ENCODE measurements at regions not wholly inside any gene's neighbourhood (a gene's known extent, or its start where the extent isn't known, plus 50 kb on each side); places are given as distances from the start of the nearest gene placed in this dataset.

DNA sequence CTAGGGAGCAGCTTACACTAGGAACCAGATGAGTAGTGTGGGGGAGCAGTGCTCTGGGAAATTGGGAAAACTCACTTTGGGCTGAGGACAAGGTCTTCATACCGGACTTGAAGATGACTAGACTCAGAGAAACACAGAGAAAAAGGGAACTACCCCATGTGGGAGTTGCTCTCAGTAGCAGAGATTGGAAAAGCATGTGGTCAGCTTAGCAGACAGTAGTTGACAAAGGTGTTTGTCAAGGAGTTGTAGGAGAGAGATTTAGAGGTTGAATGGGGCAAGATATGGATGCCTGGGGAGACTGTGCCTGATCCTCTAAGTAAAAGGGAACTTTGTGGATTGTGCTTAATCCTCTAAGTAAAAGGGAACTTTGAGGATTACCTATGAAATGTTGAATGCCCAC is 194.5 kb upstream of the COX10 start:
- no TSS peak for BruUV-seq (replicated peaks)
- CTCF ChIA-PET, result no interaction called here
- no peaks in the 10 kb centered on the region for H3K4me1 ChIP-seq (ENCODE audit: control insufficient read depth, insufficient read depth, low read length)
- H3K4me3 ChIP-seq (ENCODE audit: low read depth in 2 of 2, low read length in 2 of 2), result no peak overlapping the region
- no peaks in the 10 kb centered on the region for H3K36me3 ChIP-seq (ENCODE audit: control insufficient read depth, insufficient read depth, low read length)
- no peak for ATAC-seq
- POLR2A ChIA-PET, result no interaction called here
- no peaks in the 10 kb centered on the region for H3K27me3 ChIP-seq (ENCODE audit: control insufficient read depth, insufficient read depth, low read length)
- in situ Hi-C loops (cut with HindIII; ENCODE audit: low pct_unique_long_range_greater_than_20kb, low sequenced_read_pairs), result no loop called here
- no peak for DNase-seq (ENCODE audit: low read depth, low spot score)
- no peaks in the 10 kb centered on the region for H3K9me3 ChIP-seq (ENCODE audit: control insufficient read depth, insufficient read depth, low read depth, low read length)
- TF ChIP-seq POLR2AphosphoS5 (IDR thresholded peaks at IDR 0.05; ENCODE audit: low read depth, low read length), result no peak
- no peak for TF ChIP-seq TCF7L2 (IDR thresholded peaks at IDR 0.05; ENCODE audit: low read depth, low read length)
- TF ChIP-seq SIN3A (IDR thresholded peaks at IDR 0.05; ENCODE audit: borderline replicate concordance, insufficient read depth, low read depth, low read length), result no peak
- TF ChIP-seq, protein P1, sequence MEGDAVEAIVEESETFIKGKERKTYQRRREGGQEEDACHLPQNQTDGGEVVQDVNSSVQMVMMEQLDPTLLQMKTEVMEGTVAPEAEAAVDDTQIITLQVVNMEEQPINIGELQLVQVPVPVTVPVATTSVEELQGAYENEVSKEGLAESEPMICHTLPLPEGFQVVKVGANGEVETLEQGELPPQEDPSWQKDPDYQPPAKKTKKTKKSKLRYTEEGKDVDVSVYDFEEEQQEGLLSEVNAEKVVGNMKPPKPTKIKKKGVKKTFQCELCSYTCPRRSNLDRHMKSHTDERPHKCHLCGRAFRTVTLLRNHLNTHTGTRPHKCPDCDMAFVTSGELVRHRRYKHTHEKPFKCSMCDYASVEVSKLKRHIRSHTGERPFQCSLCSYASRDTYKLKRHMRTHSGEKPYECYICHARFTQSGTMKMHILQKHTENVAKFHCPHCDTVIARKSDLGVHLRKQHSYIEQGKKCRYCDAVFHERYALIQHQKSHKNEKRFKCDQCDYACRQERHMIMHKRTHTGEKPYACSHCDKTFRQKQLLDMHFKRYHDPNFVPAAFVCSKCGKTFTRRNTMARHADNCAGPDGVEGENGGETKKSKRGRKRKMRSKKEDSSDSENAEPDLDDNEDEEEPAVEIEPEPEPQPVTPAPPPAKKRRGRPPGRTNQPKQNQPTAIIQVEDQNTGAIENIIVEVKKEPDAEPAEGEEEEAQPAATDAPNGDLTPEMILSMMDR (IDR thresholded peaks at IDR 0.05), result no peak
- TF ChIP-seq, protein P2, sequence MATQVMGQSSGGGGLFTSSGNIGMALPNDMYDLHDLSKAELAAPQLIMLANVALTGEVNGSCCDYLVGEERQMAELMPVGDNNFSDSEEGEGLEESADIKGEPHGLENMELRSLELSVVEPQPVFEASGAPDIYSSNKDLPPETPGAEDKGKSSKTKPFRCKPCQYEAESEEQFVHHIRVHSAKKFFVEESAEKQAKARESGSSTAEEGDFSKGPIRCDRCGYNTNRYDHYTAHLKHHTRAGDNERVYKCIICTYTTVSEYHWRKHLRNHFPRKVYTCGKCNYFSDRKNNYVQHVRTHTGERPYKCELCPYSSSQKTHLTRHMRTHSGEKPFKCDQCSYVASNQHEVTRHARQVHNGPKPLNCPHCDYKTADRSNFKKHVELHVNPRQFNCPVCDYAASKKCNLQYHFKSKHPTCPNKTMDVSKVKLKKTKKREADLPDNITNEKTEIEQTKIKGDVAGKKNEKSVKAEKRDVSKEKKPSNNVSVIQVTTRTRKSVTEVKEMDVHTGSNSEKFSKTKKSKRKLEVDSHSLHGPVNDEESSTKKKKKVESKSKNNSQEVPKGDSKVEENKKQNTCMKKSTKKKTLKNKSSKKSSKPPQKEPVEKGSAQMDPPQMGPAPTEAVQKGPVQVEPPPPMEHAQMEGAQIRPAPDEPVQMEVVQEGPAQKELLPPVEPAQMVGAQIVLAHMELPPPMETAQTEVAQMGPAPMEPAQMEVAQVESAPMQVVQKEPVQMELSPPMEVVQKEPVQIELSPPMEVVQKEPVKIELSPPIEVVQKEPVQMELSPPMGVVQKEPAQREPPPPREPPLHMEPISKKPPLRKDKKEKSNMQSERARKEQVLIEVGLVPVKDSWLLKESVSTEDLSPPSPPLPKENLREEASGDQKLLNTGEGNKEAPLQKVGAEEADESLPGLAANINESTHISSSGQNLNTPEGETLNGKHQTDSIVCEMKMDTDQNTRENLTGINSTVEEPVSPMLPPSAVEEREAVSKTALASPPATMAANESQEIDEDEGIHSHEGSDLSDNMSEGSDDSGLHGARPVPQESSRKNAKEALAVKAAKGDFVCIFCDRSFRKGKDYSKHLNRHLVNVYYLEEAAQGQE (IDR thresholded peaks at IDR 0.05; ENCODE audit: insufficient read depth in 1 of 2, low read depth in 2 of 2, low read length in 1 of 2), result no peak
- intact Hi-C loops (cut with micrococcal nuclease; ENCODE audit: unreplicated experiment), result no loop called here
- no peak overlapping the region for H3K27ac ChIP-seq (ENCODE audit: low read length)

DNA sequence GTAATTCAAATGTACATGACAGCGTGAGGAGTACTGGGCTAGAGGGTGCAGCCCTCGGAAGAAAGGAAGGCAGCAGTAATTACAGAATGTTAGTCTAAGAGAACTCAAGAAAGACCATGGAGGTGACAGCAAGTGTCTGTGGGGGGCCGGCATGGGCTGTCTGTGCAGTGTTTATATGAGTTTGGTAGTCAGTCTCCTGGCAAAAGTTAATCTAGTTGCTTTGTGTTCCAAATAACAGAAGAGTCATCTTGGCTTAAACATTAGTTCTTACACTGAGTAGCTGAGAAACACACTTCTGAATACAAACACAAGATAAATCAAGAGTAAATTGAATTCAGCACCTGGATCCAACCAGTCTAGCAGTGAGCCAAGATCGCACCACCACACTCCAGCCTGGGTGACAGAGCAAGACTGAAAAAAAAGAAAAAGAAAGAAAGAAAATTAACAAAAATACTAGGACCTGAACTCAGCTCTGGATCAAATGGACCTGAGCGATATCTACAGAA is 189.3 kb upstream of the COX10 start:
- ATAC-seq (no peak), DNase-seq (ENCODE audit: low read depth, low spot score) (no peak)
- Histone ChIP-seq H3K27me3 (ENCODE audit: control insufficient read depth, insufficient read depth, low read length) (no peaks in the 10 kb centered on the region), H3K9me3 (ENCODE audit: control insufficient read depth, insufficient read depth, low read depth, low read length) (no peaks in the 10 kb centered on the region), H3K27ac (ENCODE audit: low read length) (no peak overlapping the region), H3K36me3 (ENCODE audit: control insufficient read depth, insufficient read depth, low read length) (no peaks in the 10 kb centered on the region), H3K4me1 (ENCODE audit: control insufficient read depth, insufficient read depth, low read length) (no peaks in the 10 kb centered on the region), H3K4me3 (ENCODE audit: low read depth in 2 of 2, low read length in 2 of 2) (no peak overlapping the region)
- BruUV-seq (replicated peaks), result no TSS peak
- intact Hi-C loops (cut with micrococcal nuclease; ENCODE audit: unreplicated experiment), result no loop called here
- ChIA-PET CTCF (no interaction called here), POLR2A (no interaction called here)
- in situ Hi-C loops (cut with HindIII; ENCODE audit: low pct_unique_long_range_greater_than_20kb, low sequenced_read_pairs), result no loop called here
- no peak for TF ChIP-seq SIN3A (IDR thresholded peaks at IDR 0.05; ENCODE audit: borderline replicate concordance, insufficient read depth, low read depth, low read length)
- TF ChIP-seq, protein P2 (IDR thresholded peaks at IDR 0.05; ENCODE audit: insufficient read depth in 1 of 2, low read depth in 2 of 2, low read length in 1 of 2), result no peak
- no peak for TF ChIP-seq POLR2AphosphoS5 (IDR thresholded peaks at IDR 0.05; ENCODE audit: low read depth, low read length)
- no peak for TF ChIP-seq TCF7L2 (IDR thresholded peaks at IDR 0.05; ENCODE audit: low read depth, low read length)
- TF ChIP-seq, protein P1 (IDR thresholded peaks at IDR 0.05), result no peak
